ENCODE measurements at regions not wholly inside any gene's neighbourhood (a gene's known extent, or its start where the extent isn't known, plus 50 kb on each side); places are given as distances from the start of the nearest gene placed in this dataset.

DNA sequence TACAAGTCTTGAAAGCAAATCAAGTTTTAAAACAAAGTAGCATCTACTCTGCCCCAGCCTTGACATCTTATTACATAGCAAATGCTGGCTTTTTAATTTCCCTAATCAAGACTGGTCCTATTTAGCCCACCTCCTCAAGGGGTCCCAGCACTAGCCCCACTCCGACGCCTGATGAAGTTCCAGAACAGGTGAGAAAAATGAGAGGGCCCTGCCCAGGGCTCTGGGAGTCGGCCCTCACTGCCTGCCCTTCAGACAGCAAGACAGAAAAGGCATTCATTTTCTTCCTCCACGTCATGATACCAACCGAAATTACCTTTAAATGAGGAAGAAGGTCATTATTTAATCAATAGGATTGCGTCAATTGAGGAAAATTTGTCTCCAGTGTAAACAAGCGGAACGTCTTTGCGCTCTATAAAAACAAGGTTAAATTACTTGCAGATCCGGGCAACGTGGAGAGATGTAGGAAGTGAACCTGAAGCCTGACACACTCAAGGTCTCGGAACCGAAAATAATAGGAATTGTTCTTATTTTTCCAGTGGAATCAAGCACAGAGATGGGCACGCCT, 170.6 kb upstream of the PKDCC start:
- Mint-ChIP-seq H3K27ac (no peak overlapping the region), H3K27me3 (ENCODE audit: low read depth in 3 of 3) (peaks cover 4 to 13% (median 9%) of the 10 kb centered on the region in 3 donors), H3K36me3 (peaks cover 0 to 3% (median 0%) of the 10 kb centered on the region in 3 donors), H3K4me3 (no peak overlapping the region), H3K9me3 (peaks cover 0 to 2% (median 0%) of the 10 kb centered on the region in 6 donors), H3K4me1 (peaks cover 19 to 27% of the 10 kb centered on the region in 2 donors)
- no peak for DNase-seq

DNA sequence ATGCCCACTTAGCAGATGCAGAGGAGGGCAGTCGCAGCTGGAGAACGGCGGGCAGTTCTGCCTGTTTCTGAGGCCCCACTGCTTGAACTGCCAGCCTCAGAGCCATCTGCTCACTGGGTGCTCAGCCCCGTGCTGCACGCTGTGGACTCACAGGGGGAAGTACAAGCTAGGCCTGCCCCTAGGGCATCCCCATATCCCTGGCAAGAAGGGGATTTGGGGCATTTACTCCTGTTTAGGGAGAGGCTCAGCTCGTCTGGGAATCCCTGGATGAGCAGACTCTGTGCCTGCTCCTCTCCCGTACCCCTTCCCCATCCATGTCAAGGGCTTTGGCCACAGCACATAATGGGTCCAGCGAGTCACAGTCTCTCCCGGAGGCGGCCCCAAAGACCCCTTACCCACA, 169.8 kb upstream of the PKDCC start:
- Mint-ChIP-seq H3K27ac (no peak overlapping the region), H3K36me3 (peaks cover 0 to 3% (median 0%) of the 10 kb centered on the region in 3 donors), H3K27me3 (ENCODE audit: low read depth in 3 of 3) (peaks cover 6 to 13% (median 11%) of the 10 kb centered on the region in 3 donors), H3K9me3 (peaks cover 0 to 2% (median 0%) of the 10 kb centered on the region in 6 donors), H3K4me1 (peaks cover 13 to 18% of the 10 kb centered on the region in 2 donors), H3K4me3 (no peak overlapping the region)
- no peak for DNase-seq

- H3K4me3 Mint-ChIP-seq, result no peak overlapping the region
- peaks cover 13 to 20% of the 10 kb centered on the region in 2 donors for H3K4me1 Mint-ChIP-seq
- no peak for DNase-seq
- H3K9me3 Mint-ChIP-seq, result peaks cover 0 to 2% (median 0%) of the 10 kb centered on the region in 6 donors
- peaks cover 0 to 3% (median 0%) of the 10 kb centered on the region in 3 donors for H3K36me3 Mint-ChIP-seq
- no peak overlapping the region for H3K27ac Mint-ChIP-seq
- H3K27me3 Mint-ChIP-seq (ENCODE audit: low read depth in 3 of 3), result peaks cover 9 to 15% (median 13%) of the 10 kb centered on the region in 3 donors
Observed at GRCh38 chr2:41878716-41879234, 169.0 kb upstream of the PKDCC start.

DNA sequence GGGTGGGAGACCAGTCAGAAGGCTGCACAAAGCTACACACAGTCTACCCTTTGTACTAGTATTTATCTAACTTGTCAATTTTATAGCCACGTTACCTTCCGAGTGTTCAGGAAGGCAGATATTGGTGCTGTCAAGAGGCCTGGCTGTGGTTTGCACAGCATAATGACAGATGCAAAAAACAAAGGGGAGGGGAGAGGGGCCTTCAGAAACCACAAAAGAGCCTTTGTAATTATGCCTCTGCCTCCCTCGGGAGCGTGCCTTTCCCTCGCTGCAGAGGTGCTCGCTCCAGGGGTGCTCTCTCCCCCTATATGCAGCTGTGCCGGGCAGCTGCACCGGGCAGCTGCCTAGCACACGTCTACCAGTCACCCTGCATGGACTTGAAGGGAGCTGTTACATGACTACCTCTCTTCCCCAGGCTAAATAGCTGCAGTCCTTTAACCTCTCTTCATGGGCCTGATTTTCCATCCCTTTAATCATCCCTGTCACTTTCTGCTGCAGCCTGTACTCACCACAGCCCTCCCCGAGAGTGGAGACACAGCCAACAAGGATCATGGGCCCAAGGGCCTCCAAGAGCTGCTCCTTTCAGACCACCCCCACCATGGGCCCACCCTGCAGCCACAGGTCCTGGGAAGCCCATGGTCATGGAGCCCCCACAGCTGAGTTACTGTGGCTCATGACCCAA, 168.4 kb upstream of the PKDCC start:
- Mint-ChIP-seq H3K4me3 (no peak overlapping the region), H3K36me3 (peaks cover 0 to 3% (median 0%) of the 10 kb centered on the region in 3 donors), H3K4me1 (peaks cover 16 to 26% of the 10 kb centered on the region in 2 donors), H3K27ac (no peak overlapping the region), H3K9me3 (peaks cover 0 to 2% (median 0%) of the 10 kb centered on the region in 6 donors), H3K27me3 (ENCODE audit: low read depth in 3 of 3) (peaks cover 9 to 17% (median 16%) of the 10 kb centered on the region in 3 donors)
- no peak for DNase-seq

- Mint-ChIP-seq H3K36me3 (peaks cover 0 to 3% (median 0%) of the 10 kb centered on the region in 3 donors), H3K4me1 (peaks cover 24 to 39% of the 10 kb centered on the region in 2 donors), H3K27me3 (ENCODE audit: low read depth in 3 of 3) (peaks cover 9 to 21% (median 20%) of the 10 kb centered on the region in 3 donors), H3K27ac (no peak overlapping the region), H3K9me3 (peaks cover 0 to 2% (median 0%) of the 10 kb centered on the region in 6 donors), H3K4me3 (no peak overlapping the region)
- DNase-seq, result no peak
Observed at GRCh38 chr2:41880561-41881243, 167.1 kb upstream of the PKDCC start.

DNA sequence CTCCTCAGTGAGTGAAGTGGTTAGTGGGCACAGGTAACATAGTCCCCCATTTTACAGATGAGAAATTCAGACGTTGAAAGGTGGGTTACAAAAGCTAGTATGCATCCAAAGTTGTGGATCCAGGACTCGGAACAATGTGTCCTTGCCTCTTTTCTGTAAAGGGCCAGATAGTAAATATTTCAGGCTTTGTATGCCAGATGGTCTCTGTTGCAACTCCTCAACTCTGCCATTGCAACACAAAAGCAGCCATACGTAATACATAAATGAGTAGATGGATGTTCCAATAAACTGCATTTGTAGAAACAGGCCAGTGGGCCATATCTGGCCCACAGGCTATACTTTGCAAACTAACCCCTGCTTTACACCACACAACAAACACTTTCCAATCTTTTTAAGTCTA, 166.6 kb upstream of the PKDCC start:
- no peak for DNase-seq
- Mint-ChIP-seq H3K4me3 (no peak overlapping the region), H3K4me1 (peaks cover 24 to 39% of the 10 kb centered on the region in 2 donors), H3K9me3 (peaks cover 0 to 2% (median 0%) of the 10 kb centered on the region in 6 donors), H3K27me3 (ENCODE audit: low read depth in 3 of 3) (peaks cover 11 to 26% (median 20%) of the 10 kb centered on the region in 3 donors), H3K36me3 (peaks cover 0 to 3% (median 0%) of the 10 kb centered on the region in 3 donors), H3K27ac (no peak overlapping the region)

- peaks cover 0 to 2% (median 0%) of the 10 kb centered on the region in 6 donors for H3K9me3 Mint-ChIP-seq
- peaks cover 18 to 25% (median 23%) of the 10 kb centered on the region in 3 donors for H3K27me3 Mint-ChIP-seq (ENCODE audit: low read depth in 3 of 3)
- no peaks in the 10 kb centered on the region for H3K36me3 Mint-ChIP-seq
- peak; percentile 32 to 55 (median 50) for DNase-seq
- no peak overlapping the region for H3K27ac Mint-ChIP-seq
- peak overlapping the region in 4 of 5 donors; percentile 34 to 66 (median 36) for H3K4me3 Mint-ChIP-seq
- peaks cover 26 to 41% of the 10 kb centered on the region in 2 donors for H3K4me1 Mint-ChIP-seq
Observed at GRCh38 chr2:41884718-41885117, 163.1 kb upstream of the PKDCC start.

GRCh38 chr2:41886145-41886664, 161.6 kb upstream of the PKDCC start:
- no peak for DNase-seq
- H3K27ac Mint-ChIP-seq, result peak overlapping the region in 1 of 6 donors; percentile 58
- no peak overlapping the region for H3K4me3 Mint-ChIP-seq
- H3K27me3 Mint-ChIP-seq (ENCODE audit: low read depth in 3 of 3), result peaks cover 16 to 24% (median 21%) of the 10 kb centered on the region in 3 donors
- H3K4me1 Mint-ChIP-seq, result peaks cover 22 to 37% of the 10 kb centered on the region in 2 donors
- H3K36me3 Mint-ChIP-seq, result no peaks in the 10 kb centered on the region
- H3K9me3 Mint-ChIP-seq, result no peaks in the 10 kb centered on the region

- peaks cover 22 to 37% of the 10 kb centered on the region in 2 donors for H3K4me1 Mint-ChIP-seq
- H3K9me3 Mint-ChIP-seq, result no peaks in the 10 kb centered on the region
- H3K27ac Mint-ChIP-seq, result peak overlapping the region in 1 of 6 donors; percentile 58
- H3K36me3 Mint-ChIP-seq, result no peaks in the 10 kb centered on the region
- no peak for DNase-seq
- H3K4me3 Mint-ChIP-seq, result no peak overlapping the region
- peaks cover 16 to 24% (median 23%) of the 10 kb centered on the region in 3 donors for H3K27me3 Mint-ChIP-seq (ENCODE audit: low read depth in 3 of 3)
Observed at GRCh38 chr2:41886757-41887156, 161.1 kb upstream of the PKDCC start.

GRCh38 chr2:41890341-41890740, 157.5 kb upstream of the PKDCC start:
- Mint-ChIP-seq H3K9me3 (no peaks in the 10 kb centered on the region), H3K4me3 (no peak overlapping the region), H3K27ac (no peak overlapping the region), H3K27me3 (ENCODE audit: low read depth in 3 of 3) (peaks cover 12 to 35% (median 23%) of the 10 kb centered on the region in 3 donors), H3K36me3 (no peaks in the 10 kb centered on the region), H3K4me1 (peaks cover 21 to 25% of the 10 kb centered on the region in 2 donors)
- DNase-seq, result no peak

DNA sequence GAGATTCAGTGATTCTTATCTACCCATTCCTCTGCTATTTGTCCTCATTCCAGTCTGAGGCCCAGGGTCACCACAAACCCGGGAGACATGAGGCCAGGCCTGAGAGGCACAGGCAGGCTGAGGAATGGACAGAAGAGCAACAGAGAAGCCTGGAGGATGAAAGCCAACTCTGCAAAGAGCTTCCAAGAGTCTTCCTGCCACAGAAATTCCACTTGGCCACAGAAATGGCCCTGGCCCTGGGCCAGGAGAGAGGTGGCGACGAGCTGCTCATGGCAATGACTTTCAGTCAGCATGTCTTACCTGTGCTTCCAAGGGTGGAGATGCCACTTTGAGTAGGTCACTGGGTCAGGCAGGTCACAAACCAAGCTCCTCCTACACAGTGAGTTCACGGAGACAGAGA, 155.3 kb upstream of the PKDCC start:
- Mint-ChIP-seq H3K27ac (no peak overlapping the region), H3K4me1 (peaks cover 41 to 44% of the 10 kb centered on the region in 2 donors), H3K36me3 (no peaks in the 10 kb centered on the region), H3K9me3 (no peaks in the 10 kb centered on the region), H3K4me3 (no peak overlapping the region), H3K27me3 (ENCODE audit: low read depth in 3 of 3) (peaks cover 7 to 30% (median 28%) of the 10 kb centered on the region in 3 donors)
- DNase-seq, result no peak

DNA sequence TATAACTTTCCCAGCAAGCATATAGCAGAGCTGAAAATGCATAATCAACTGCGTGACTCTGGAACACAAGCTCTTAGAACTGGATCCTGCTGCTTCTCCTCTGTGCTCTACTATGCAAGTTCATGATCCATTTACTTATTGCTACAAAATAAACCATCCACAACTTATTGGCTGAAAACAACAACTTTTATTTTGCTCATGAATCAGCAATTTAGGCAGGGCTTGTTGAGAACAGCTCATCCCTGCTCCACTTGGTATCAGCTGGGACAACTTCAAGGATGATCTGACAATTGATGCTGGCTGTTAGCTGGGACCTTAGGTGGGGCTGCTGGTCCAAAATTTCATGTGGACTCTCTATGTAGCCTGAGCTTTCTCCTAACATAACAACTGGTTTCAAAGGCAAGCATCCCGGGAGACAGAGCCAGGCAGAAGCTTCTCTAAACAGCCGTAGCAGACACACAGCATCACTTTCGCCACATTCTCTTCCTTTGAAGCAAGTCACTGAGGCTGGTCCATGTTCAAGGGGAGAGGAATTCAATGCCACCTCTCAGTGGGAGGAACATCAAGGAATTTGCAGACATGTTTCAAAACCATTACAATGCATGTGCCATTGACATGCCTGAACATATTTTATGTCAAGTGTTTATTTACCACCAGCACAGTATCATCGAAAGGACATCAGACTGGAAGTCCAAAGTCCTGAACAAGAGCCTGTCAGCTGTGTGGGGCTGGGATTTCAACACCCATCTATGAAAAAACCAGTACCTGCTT, 153.1 kb upstream of the PKDCC start:
- H3K4me1 Mint-ChIP-seq, result peaks cover 39 to 42% of the 10 kb centered on the region in 2 donors
- no peak overlapping the region for H3K27ac Mint-ChIP-seq
- peaks cover 3 to 32% (median 25%) of the 10 kb centered on the region in 3 donors for H3K27me3 Mint-ChIP-seq (ENCODE audit: low read depth in 3 of 3)
- H3K4me3 Mint-ChIP-seq, result peak overlapping the region in 1 of 5 donors; percentile 15
- no peaks in the 10 kb centered on the region for H3K9me3 Mint-ChIP-seq
- no peaks in the 10 kb centered on the region for H3K36me3 Mint-ChIP-seq
- no peak for DNase-seq

GRCh38 chr2:41895334-41895664, 152.5 kb upstream of the PKDCC start:
- Mint-ChIP-seq H3K36me3 (no peaks in the 10 kb centered on the region), H3K9me3 (no peaks in the 10 kb centered on the region), H3K4me1 (peaks cover 39 to 42% of the 10 kb centered on the region in 2 donors), H3K4me3 (peak overlapping the region in 1 of 5 donors; percentile 18), H3K27me3 (ENCODE audit: low read depth in 3 of 3) (peaks cover 3 to 32% (median 25%) of the 10 kb centered on the region in 3 donors), H3K27ac (peak overlapping the region in 1 of 6 donors; percentile 43)
- DNase-seq, result no peak

Data from immature natural killer cell (primary cell).